A673 (cell line): ENCODE measurements at regions not wholly inside any gene's neighbourhood (a gene's known extent, or its start where the extent isn't known, plus 50 kb on each side); places are given as distances from the start of the nearest gene placed in this dataset.

ENCODE experiments used
- BruUV-seq: library from RNA; stranded (reverse); fragments of 400-500 nt; replicated peaks from 2 replicates; lab custom pipeline; 2021; lab: Mats Ljungman, UMichigan
- CTCF ChIA-PET: fragments of 300-600 bp; sonication (Branson Sonifier 250); formaldehyde crosslinking; loops from one replicate; lab custom pipeline; 2022; ENCODE audit warnings: antibody characterized with exemption; lab: Charles Lee
- POLR2A ChIA-PET: fragments of 300-600 bp; sonication (Branson Sonifier 250); formaldehyde crosslinking; loops from one replicate; lab custom pipeline; 2022; ENCODE audit warnings: antibody characterized with exemption; ENCODE audit not compliant: low non-redundant PET; lab: Charles Lee
- DNase-seq: peaks from one replicate; pipeline ENCODE4 v3.0.0-alpha.2; 2015; ENCODE audit warnings: low spot score
- H3K27ac ChIP-seq: fragments of 200-600 bp; sonication (generic); 2 replicates; pipeline ENCODE4 v1.5.1; 2016; ENCODE audit warnings: mixed run types, low read depth, mild to moderate bottlenecking, mixed read lengths, antibody characterized with exemption, low read length; ENCODE audit not compliant: poor library complexity, severe bottlenecking
- H3K27me3 ChIP-seq: fragments of 200-600 bp; sonication (generic); replicated peaks from 2 replicates; pipeline ENCODE4 v1.6.1; 2017; ENCODE audit warnings: mixed run types, low read depth, mild to moderate bottlenecking, mixed read lengths, antibody characterized with exemption, low read length; ENCODE audit not compliant: insufficient read depth, poor library complexity
- H3K36me3 ChIP-seq: fragments of 200-600 bp; sonication (generic); 2 replicates; pipeline ENCODE4 v1.6.1; 2016; ENCODE audit warnings: mixed run types, mild to moderate bottlenecking, mixed read lengths, antibody characterized with exemption, low read length; ENCODE audit not compliant: insufficient read depth, poor library complexity, severe bottlenecking
- H3K4me1 ChIP-seq: fragments of 200-600 bp; sonication (generic); 2 replicates; pipeline ENCODE4 v1.6.1; 2017; ENCODE audit warnings: mixed run types, mild to moderate bottlenecking, mixed read lengths, antibody characterized with exemption, low read length; ENCODE audit not compliant: insufficient read depth, poor library complexity, severe bottlenecking
- H3K4me3 ChIP-seq: fragments of 200-600 bp; sonication (generic); 2 replicates; pipeline ENCODE4 v1.5.1; 2016; ENCODE audit warnings: low read depth, mixed run types, mild to moderate bottlenecking, mixed read lengths, low read length; ENCODE audit not compliant: poor library complexity, severe bottlenecking
- H3K9me3 ChIP-seq: fragments of 200-600 bp; sonication (generic); 2 replicates; pipeline ENCODE4 v1.6.1; 2016; ENCODE audit warnings: mixed run types, low read depth, mild to moderate bottlenecking, mixed read lengths, antibody characterized with exemption, low read length; ENCODE audit not compliant: poor library complexity, severe bottlenecking
- EZH2 ChIP-seq: fragments of 200-600 bp; sonication (generic); IDR thresholded peaks from 2 replicates; pipeline ENCODE4 v1.6.1; 2017; ENCODE audit warnings: borderline replicate concordance, low read depth, mild to moderate bottlenecking, mixed read lengths, antibody characterized with exemption, low read length; ENCODE audit not compliant: poor library complexity, severe bottlenecking
- intact Hi-C: fragments of 100-400 bp; cut with micrococcal nuclease; formaldehyde crosslinking; loops from one replicate; pipeline ENCODE4 v1.10.0; 2022; ENCODE audit not compliant: unreplicated experiment
- TF ChIP-seq, protein P1 (sequence below): fragments of 300-800, 200-600 bp; sonication (generic); conservative IDR thresholded peaks from 2 replicates; pipeline ENCODE4 v1.5.1; 2017; ENCODE audit warnings: low read depth, mild to moderate bottlenecking, antibody characterized with exemption, low read length, moderate library complexity, mixed read lengths

DNA sequence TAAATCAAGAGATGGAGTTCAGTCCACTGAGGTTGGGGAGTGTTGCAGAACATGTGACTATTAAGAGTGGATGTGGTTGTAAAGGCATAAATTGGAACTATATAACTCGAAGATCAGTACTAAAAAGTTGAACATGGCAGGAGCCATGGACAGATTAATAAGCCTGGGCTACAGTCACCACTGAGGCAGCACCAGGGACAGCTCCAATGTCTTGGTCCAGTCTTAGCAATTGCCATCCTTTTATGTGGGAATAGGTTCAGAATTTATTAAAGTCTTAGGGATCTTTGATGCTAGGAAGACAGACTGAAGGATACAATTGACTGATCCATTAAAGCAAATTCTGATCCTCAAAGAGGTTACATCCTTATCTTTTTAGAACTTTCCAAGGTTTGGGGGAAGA, 156.6 kb downstream of the ADRA2A start:
- H3K27ac ChIP-seq: no peak overlapping the region
- H3K9me3 ChIP-seq: no peaks in the 10 kb centered on the region
- H3K4me1 ChIP-seq: no peaks in the 10 kb centered on the region
- ChIA-PET CTCF (no interaction called here), POLR2A (no interaction called here)
- TF ChIP-seq, protein P1, sequence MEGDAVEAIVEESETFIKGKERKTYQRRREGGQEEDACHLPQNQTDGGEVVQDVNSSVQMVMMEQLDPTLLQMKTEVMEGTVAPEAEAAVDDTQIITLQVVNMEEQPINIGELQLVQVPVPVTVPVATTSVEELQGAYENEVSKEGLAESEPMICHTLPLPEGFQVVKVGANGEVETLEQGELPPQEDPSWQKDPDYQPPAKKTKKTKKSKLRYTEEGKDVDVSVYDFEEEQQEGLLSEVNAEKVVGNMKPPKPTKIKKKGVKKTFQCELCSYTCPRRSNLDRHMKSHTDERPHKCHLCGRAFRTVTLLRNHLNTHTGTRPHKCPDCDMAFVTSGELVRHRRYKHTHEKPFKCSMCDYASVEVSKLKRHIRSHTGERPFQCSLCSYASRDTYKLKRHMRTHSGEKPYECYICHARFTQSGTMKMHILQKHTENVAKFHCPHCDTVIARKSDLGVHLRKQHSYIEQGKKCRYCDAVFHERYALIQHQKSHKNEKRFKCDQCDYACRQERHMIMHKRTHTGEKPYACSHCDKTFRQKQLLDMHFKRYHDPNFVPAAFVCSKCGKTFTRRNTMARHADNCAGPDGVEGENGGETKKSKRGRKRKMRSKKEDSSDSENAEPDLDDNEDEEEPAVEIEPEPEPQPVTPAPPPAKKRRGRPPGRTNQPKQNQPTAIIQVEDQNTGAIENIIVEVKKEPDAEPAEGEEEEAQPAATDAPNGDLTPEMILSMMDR: no peak
- no peak for TF ChIP-seq EZH2
- H3K4me3 ChIP-seq: no peak overlapping the region
- H3K27me3 ChIP-seq: peaks cover 7% of the 10 kb centered on the region
- no peak for DNase-seq
- intact Hi-C loops: no loop called here
- no TSS peak for BruUV-seq
- no peaks in the 10 kb centered on the region for H3K36me3 ChIP-seq

DNA sequence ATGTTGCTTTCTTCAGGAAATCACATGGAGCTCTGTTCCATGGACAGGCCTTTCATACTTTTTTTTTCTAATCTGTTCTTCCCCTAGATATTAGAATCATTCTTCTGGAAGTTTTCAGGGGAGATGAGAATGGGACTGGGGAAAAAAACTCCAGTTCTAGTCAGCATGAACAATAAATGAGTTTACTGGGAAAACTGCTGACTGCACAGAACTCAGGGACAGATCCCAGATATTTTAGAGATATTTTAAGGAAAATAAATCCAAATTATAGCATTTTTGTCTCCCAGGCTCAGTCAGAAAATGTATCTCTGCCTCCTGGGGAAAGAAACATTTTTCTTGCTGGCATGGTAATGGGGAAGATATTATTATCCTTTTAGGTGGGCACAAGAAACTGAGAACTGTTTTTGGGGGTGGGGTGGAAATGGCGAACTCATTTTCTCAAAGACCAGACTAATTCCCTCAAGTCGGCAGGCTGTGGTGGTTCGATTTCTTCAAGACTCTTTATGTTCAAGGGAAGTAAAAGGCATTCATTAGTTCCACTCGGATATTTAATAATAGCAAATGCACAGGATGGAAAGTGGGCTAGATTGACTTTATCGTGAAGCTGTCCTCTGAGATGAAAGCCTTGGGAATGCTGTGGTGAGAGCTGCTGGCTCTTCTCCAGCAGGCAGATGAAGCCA, 157.5 kb downstream of the ADRA2A start:
- TF ChIP-seq, protein P1: no peak
- TF ChIP-seq EZH2: no peak
- Histone ChIP-seq H3K4me1 (no peaks in the 10 kb centered on the region), H3K36me3 (no peaks in the 10 kb centered on the region), H3K27ac (no peak overlapping the region), H3K4me3 (no peak overlapping the region), H3K9me3 (no peaks in the 10 kb centered on the region), H3K27me3 (peaks cover 7% of the 10 kb centered on the region)
- CTCF ChIA-PET: no interaction called here
- intact Hi-C loops: no loop called here
- no peak for DNase-seq
- POLR2A ChIA-PET: no interaction called here
- BruUV-seq: no TSS peak

DNA sequence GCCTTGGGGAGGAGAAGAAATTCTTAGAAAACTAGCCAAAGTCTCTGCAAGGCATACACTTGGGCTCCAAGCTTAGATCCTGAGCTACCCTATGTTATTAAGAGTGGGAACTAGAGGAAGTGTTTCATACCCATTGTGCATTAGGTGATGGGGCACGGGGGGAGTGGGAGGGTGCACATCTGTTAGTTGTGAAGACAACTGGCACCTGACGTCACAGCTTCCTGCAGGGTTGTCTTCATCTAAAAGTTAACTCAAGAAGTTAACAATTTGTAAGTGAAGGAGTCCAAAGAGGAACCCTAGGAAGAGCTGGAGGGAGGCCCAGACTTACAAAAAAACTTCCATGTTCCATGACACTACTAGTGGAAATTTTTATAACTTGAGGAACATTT, 158.1 kb downstream of the ADRA2A start:
- Histone ChIP-seq H3K27ac (no peak overlapping the region), H3K4me1 (no peaks in the 10 kb centered on the region), H3K36me3 (no peaks in the 10 kb centered on the region), H3K9me3 (no peaks in the 10 kb centered on the region), H3K27me3 (peaks cover 7% of the 10 kb centered on the region), H3K4me3 (no peak overlapping the region)
- no peak for TF ChIP-seq EZH2
- TF ChIP-seq, protein P1: no peak
- POLR2A ChIA-PET: no interaction called here
- BruUV-seq: no TSS peak
- CTCF ChIA-PET: no interaction called here
- DNase-seq: no peak
- intact Hi-C loops: no loop called here
